ENCODE measurements at regions not wholly inside any gene's neighbourhood (a gene's known extent, or its start where the extent isn't known, plus 50 kb on each side); places are given as distances from the start of the nearest gene placed in this dataset.
"Not testable (repeated sequence)": the region's sequence is repeated elsewhere in the genome, so short reads cannot be mapped to it uniquely, and the experiment has no call there.

- intact Hi-C loops (cut with DNase I) = no loop called here
- DNase-seq (ENCODE audit: low spot score) = no peak
Observed at GRCh38 chr5:25484391-25484790, 839.6 kb upstream of the CDH10 start.

GRCh38 chr5:25481463-25481862 lies 836.7 kb upstream of the CDH10 start:
- intact Hi-C loops (cut with DNase I) = no loop called here

GRCh38 chr5:25459082-25459481 lies 814.3 kb upstream of the CDH10 start:
- intact Hi-C loops (cut with DNase I) = no loop called here
- DNase-seq (ENCODE audit: low spot score) = no peak

More at GRCh38 chr5:25481463-25481862, 836.7 kb upstream of the CDH10 start:
- no peak for DNase-seq (ENCODE audit: low spot score)

DNA sequence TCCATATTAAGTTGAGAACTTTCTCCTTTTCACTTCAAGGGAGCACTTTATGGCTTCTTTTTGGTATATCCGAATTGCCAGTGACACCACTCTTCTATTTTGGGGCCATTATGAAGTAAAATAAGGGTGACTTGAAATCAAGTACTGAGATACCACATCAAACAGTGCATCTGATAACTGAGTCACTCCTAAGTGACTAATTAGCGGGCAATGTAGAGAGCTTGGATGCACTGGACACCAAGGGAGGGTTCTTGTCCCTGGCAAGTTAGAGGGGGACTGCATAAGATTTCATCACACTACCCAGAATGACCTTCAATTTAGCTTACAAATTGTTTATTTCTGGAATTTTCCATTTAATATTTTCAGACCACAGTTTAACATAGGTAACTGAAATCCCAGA lies 813.9 kb upstream of the CDH10 start:
- no peak for DNase-seq (ENCODE audit: low spot score)
- intact Hi-C loops (cut with DNase I) = no loop called here

- DNase-seq (ENCODE audit: low spot score) = no peak
- intact Hi-C loops (cut with DNase I) = no loop called here
Observed at GRCh38 chr5:25453500-25453899, 808.7 kb upstream of the CDH10 start.

DNA sequence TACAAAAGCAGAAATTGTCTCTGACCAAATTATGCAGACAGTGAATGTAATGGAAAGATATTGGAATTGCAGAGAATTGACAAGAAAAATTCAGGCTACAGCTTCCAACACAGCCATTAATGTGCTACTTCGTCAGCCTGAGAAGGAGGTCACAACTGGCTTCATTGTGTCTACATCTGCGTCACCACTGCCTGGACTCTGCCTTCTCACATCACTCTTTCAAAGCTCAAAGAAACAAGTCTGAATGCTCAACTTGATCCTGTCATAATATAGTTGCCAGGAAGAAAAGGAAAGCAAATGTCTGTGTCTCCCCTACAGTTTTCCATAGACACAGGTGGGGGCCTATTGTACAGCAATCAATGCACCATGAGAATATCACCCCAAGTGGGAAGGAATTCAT lies 806.5 kb upstream of the CDH10 start:
- intact Hi-C loops (cut with DNase I) = no loop called here

GRCh38 chr5:25448646-25449045 lies 803.9 kb upstream of the CDH10 start:
- intact Hi-C loops (cut with DNase I) = no loop called here
- DNase-seq (ENCODE audit: low spot score) = no peak

More for the DNA sequence above, 806.5 kb upstream of the CDH10 start:
- no peak for DNase-seq (ENCODE audit: low spot score)

DNA sequence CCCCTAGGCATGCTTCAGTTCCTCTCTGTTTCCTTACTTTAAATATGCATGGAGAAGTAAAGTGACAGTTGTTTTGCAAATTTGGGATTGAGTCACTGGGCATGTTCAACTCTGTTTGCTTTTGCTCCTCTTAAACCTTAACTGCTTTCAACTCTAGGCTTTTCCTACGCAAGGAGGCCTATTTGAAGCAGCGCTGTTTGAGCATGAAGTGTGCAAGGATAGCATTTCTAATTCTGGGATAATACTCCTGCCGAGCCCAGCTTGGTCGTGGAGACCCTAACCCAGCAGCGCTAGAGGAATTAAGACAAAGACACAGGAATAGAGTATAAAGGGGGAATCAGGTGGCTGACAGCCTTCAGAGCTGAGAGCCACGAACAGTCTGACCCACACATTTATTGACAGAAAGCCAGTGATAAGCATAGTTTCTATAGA lies 803.4 kb upstream of the CDH10 start:
- DNase-seq (ENCODE audit: low spot score) = no peak
- intact Hi-C loops (cut with DNase I) = no loop called here

GRCh38 chr5:25446061-25446420 lies 801.3 kb upstream of the CDH10 start:
- DNase-seq (ENCODE audit: low spot score); intact Hi-C loops (cut with DNase I): not testable (repeated sequence)

- DNase-seq (ENCODE audit: low spot score); intact Hi-C loops (cut with DNase I): not testable (repeated sequence)
Observed at GRCh38 chr5:25445381-25446060, 800.7 kb upstream of the CDH10 start.

DNA sequence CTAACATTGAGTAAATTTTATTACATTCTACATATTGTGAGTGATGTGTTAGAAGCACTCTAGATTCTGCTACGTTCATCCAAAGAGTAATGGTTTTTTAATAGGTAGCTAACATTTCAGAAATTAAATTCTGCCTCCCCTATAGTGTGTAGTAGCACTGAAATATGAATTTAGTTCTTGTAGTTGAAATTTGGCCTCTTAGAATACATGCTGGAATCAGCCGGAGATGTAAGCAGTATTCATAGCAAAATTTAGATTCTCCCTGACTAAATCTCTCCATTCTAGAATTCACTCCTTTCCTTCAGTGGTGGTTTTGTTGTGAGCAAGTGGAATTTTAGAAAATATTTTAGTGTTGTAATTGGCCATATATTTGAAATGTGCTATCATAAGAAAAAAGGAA lies 799.9 kb upstream of the CDH10 start:
- intact Hi-C loops (cut with DNase I) = no loop called here
- DNase-seq (ENCODE audit: low spot score) = no peak

GRCh38 chr5:25441810-25442209 lies 797.0 kb upstream of the CDH10 start:
- intact Hi-C loops (cut with DNase I) = no loop called here
- DNase-seq (ENCODE audit: low spot score) = no peak

- intact Hi-C loops (cut with DNase I) = no loop called here
- DNase-seq (ENCODE audit: low spot score) = no peak
Observed at GRCh38 chr5:25439025-25439424, 794.2 kb upstream of the CDH10 start.

DNA sequence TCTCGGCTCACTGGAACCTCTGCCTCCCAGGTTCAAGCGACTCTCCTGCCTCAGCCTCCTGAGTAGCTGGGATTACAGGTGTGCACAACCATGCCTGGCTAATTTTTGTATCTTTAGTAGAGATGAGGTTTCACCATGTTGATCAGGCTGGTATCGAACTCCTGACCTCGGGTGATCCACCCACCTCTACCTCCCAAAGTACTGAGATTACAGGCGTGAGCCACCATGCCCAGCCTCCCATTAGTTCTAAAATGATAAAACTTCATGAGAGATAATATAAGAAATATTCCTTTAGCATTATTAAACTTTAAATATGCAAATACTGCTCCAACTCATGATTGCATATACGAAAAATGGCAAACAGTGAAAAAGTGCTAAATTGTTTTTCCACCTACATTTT lies 793.6 kb upstream of the CDH10 start:
- DNase-seq (ENCODE audit: low spot score); intact Hi-C loops (cut with DNase I): not testable (repeated sequence)

GRCh38 chr5:25436452-25436851 lies 791.7 kb upstream of the CDH10 start:
- intact Hi-C loops (cut with DNase I) = no loop called here
- no peak for DNase-seq (ENCODE audit: low spot score)

- intact Hi-C loops (cut with DNase I) = no loop called here
- no peak for DNase-seq (ENCODE audit: low spot score)
Observed at GRCh38 chr5:25435882-25436281, 791.1 kb upstream of the CDH10 start.

- intact Hi-C loops (cut with DNase I) = no loop called here
- no peak for DNase-seq (ENCODE audit: low spot score)
Observed at GRCh38 chr5:25427240-25427639, 782.5 kb upstream of the CDH10 start.

DNA sequence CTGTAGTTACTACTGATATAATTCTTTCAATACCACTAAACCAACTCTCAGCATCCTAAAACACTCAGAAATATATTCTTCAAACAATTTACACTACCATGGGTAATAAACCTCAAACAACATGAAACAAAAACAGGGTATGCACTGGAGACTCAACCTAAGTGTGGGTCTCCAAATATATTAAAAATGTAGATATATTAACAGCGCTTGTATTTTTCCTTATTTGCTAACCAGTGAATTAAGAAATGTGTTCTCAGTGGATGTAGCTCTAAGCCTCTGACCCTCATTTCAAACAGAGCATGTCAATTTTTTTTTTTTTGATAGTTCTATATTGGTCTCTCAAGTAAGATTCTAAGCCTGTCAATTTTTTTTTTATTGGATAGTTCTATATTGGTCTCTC lies 778.5 kb upstream of the CDH10 start:
- DNase-seq (ENCODE audit: low spot score) = no peak
- intact Hi-C loops (cut with DNase I) = no loop called here

GRCh38 chr5:25419684-25420083 lies 774.9 kb upstream of the CDH10 start:
- intact Hi-C loops (cut with DNase I) = no loop called here
- no peak for DNase-seq (ENCODE audit: low spot score)

GRCh38 chr5:25418978-25419377 lies 774.2 kb upstream of the CDH10 start:
- intact Hi-C loops (cut with DNase I) = no loop called here

DNA sequence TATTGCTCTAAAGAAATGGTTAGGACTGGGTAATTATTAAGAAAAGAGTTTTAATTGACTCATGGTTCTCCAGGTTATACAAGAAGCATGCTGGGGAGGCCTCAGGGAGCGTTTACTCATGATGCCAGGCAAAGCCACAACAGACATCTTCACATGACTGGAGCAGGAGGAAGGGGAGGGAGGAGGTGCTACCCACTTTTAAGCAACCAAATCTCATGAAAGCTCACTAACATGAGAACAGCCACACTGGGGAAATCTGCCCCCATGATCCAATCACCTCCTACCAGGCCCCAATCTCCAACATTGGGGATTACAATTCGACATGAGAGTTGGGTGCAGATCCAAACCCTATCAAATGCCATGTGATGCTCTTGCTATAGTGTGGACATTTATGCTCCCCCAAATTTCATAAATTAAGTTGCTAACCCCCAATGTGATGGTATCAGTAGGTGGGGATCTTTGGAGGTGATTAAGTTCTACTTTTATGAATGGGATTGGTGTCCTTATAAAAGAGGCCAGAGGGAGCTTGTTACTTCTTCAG lies 773.6 kb upstream of the CDH10 start:
- intact Hi-C loops (cut with DNase I) = no loop called here
- no peak for DNase-seq (ENCODE audit: low spot score)

More at GRCh38 chr5:25418978-25419377, 774.2 kb upstream of the CDH10 start:
- DNase-seq (ENCODE audit: low spot score) = no peak
